ENCODE measurements at regions not wholly inside any gene's neighbourhood (a gene's known extent, or its start where the extent isn't known, plus 50 kb on each side); places are given as distances from the start of the nearest gene placed in this dataset.

- TF ChIP-seq CTCF (IDR thresholded peaks at IDR 0.05) (no peak), POLR2A (IDR thresholded peaks at IDR 0.05) (no peak)
Observed at GRCh38 chr13:103157016-103157415, 90.8 kb upstream of the SLC10A2 start.

Measured in right lobe of liver (tissue), 4 donors.